ENCODE measurements at regions not wholly inside any gene's neighbourhood (a gene's known extent, or its start where the extent isn't known, plus 50 kb on each side); places are given as distances from the start of the nearest gene placed in this dataset.

GRCh38 chr9:84393266-84393950 is 52.9 kb upstream of the SLC28A3 start:
- DNase-seq (ENCODE audit: low spot score): no peak
- TF ChIP-seq CTCF (IDR thresholded peaks at IDR 0.05; ENCODE audit: extremely low read depth, missing control alignments): no peak

GRCh38 chr9:84394036-84394435 is 53.5 kb upstream of the SLC28A3 start:
- DNase-seq (ENCODE audit: low spot score): no peak
- no peak for TF ChIP-seq CTCF (IDR thresholded peaks at IDR 0.05; ENCODE audit: extremely low read depth, missing control alignments)

GRCh38 chr9:84397151-84397728 is 56.7 kb upstream of the SLC28A3 start:
- DNase-seq (ENCODE audit: low spot score): peak; percentile 85
- peak; percentile 76 for TF ChIP-seq CTCF (IDR thresholded peaks at IDR 0.05; ENCODE audit: extremely low read depth, missing control alignments)

DNA sequence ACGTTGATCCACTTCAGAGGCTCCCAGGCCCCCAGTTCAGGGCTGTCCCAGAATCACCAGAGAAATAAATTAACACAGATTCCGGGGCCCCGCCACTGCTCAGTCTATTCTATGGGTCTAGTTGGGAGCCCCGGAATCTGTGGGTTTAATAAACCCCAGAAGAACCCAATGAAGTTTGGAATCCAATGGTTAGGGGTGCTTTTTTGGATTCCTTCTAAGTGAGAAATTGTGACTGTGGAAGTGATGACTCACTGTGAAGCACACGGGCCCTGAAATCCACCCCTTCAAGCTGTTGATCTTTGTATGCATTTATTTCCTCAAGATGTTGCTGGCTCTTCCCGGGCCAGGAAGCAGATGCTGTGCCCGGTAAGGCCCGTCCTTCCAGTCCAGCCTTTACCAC is 57.3 kb upstream of the SLC28A3 start:
- no peak for TF ChIP-seq CTCF (IDR thresholded peaks at IDR 0.05; ENCODE audit: extremely low read depth, missing control alignments)
- no peak for DNase-seq (ENCODE audit: low spot score)

GRCh38 chr9:84402517-84402916 is 62.0 kb upstream of the SLC28A3 start:
- TF ChIP-seq CTCF (IDR thresholded peaks at IDR 0.05; ENCODE audit: extremely low read depth, missing control alignments): no peak

DNA sequence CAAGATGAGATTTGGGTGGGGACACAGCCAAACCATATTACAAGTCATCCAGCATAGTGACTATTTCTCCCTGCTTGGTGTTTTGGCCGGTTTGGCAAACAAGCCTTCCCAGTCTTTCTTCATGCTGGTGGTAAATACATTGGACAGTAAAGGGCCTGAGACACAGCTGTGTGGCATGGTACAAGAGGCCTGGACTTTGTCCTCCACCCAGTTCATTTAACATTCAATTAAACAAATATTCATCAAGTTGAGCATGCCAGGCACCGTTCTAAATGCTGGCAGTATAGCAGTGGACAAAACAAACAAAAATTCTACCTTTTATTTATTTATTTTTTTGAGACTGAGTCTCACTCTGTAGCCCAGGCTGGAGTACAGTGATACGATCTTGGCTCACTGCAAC is 62.7 kb upstream of the SLC28A3 start:
- no peak for DNase-seq (ENCODE audit: low spot score)
- TF ChIP-seq CTCF (IDR thresholded peaks at IDR 0.05; ENCODE audit: extremely low read depth, missing control alignments): no peak

More at GRCh38 chr9:84402517-84402916, 62.0 kb upstream of the SLC28A3 start:
- no peak for DNase-seq (ENCODE audit: low spot score)

DNA sequence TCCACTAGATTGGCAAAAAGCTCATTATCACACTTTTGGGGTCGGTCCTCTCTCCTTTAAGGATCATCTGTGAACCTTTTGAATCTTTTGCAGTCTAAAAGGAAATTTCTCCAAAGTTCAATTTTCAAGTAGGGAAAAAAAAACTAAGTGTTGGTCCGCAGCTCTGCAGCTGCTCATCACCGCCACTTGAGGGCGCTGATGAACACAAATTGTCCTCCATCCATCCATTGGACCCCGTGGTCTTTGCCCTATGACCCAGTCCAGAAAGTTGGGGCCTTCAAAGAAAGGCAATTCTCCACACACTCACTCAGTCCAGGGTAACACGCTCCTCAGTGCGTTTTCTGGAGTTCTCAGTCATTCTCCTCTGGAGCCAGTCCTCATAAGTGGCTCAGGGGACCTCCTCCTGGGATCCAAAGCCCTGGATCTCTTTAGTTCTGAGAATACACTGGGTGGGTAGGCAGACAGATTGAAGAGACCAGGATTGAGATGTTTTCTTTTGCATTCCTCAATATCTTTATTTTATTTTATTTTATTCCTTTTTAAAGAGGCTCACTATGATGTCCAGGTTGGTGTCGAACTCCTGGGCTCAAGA is 63.6 kb upstream of the SLC28A3 start:
- peak; percentile 75 for DNase-seq (ENCODE audit: low spot score)
- peak; percentile 54 for TF ChIP-seq CTCF (IDR thresholded peaks at IDR 0.05; ENCODE audit: extremely low read depth, missing control alignments)
